GM23338 (cell line): ENCODE measurements at regions not wholly inside any gene's neighbourhood (a gene's known extent, or its start where the extent isn't known, plus 50 kb on each side); places are given as distances from the start of the nearest gene placed in this dataset.

Experiments used
- ATAC-seq: fragments of 200-7000 bp; cut with Tn5 transposase; 3 replicates; pipeline ENCODE4 v1.9.1; 2020
- DNase-seq: peaks from one replicate; pipeline ENCODE4 v3.0.0-alpha.2; 2015; ENCODE audit warnings: low spot score
- H2AFZ ChIP-seq: fragments of 200-600 bp; sonication (generic); 2 replicates; pipeline ENCODE4 v1.8.0; 2016; ENCODE audit warnings: antibody characterized with exemption, mild to moderate bottlenecking, moderate library complexity
- H3F3A ChIP-seq: fragments of 200-600 bp; sonication (generic); replicated peaks from 2 replicates; pipeline ENCODE4 v1.8.0; 2017; ENCODE audit warnings: antibody characterized with exemption, mixed run types, low read depth
- H3K27ac ChIP-seq: fragments of 200-600 bp; sonication (generic); 2 replicates; pipeline ENCODE4 v1.6.1; 2016; ENCODE audit warnings: low read depth
- H3K27me3 ChIP-seq: fragments of 200-600 bp; sonication (generic); 2 replicates; pipeline ENCODE4 v1.8.0; 2016; ENCODE audit warnings: mild to moderate bottlenecking, mixed run types, moderate library complexity; ENCODE audit not compliant: insufficient read depth
- H3K36me3 ChIP-seq: fragments of 200-600 bp; sonication (generic); 2 replicates; pipeline ENCODE4 v1.8.0; 2016; ENCODE audit warnings: mild to moderate bottlenecking; ENCODE audit not compliant: insufficient read depth
- H3K4me1 ChIP-seq: fragments of 200-600 bp; sonication (generic); 2 replicates; pipeline ENCODE4 v1.8.0; 2016; ENCODE audit warnings: mild to moderate bottlenecking, moderate library complexity; ENCODE audit not compliant: insufficient read depth
- H3K4me2 ChIP-seq: fragments of 200-600 bp; sonication (generic); 2 replicates; pipeline ENCODE4 v1.7.1; 2017; ENCODE audit warnings: mixed run types
- H3K4me3 ChIP-seq: fragments of 200-600 bp; sonication (generic); 2 replicates; pipeline ENCODE4 v1.6.1; 2016; ENCODE audit warnings: mixed run types
- H3K79me2 ChIP-seq: fragments of 200-600 bp; sonication (generic); replicated peaks from 2 replicates; pipeline ENCODE4 v1.8.0; 2017; ENCODE audit warnings: mild to moderate bottlenecking; ENCODE audit not compliant: insufficient read depth
- H3K9me2 ChIP-seq: fragments of 200-600 bp; sonication (generic); 2 replicates; pipeline ENCODE4 v1.8.0; 2017; ENCODE audit not compliant: insufficient read depth
- H4K20me1 ChIP-seq: fragments of 200-600 bp; sonication (generic); replicated peaks from 2 replicates; pipeline ENCODE4 v1.8.0; 2017; ENCODE audit warnings: mild to moderate bottlenecking; ENCODE audit not compliant: insufficient read depth
- H3K27ac Mint-ChIP-seq: 2 replicates; pipeline ENCODE4 v1.8.0; 2020; ENCODE audit warnings: inconsistent platforms, mild to moderate bottlenecking, moderate library complexity, mixed read lengths
- H3K27me3 Mint-ChIP-seq: 3 replicates; pipeline ENCODE4 v1.8.0; 2022; ENCODE audit warnings: low read depth, mild to moderate bottlenecking, moderate library complexity, mixed read lengths, inconsistent platforms; ENCODE audit not compliant: insufficient read depth, poor library complexity
- H3K36me3 Mint-ChIP-seq: 3 replicates; pipeline ENCODE4 v1.8.0; 2021; ENCODE audit warnings: low read depth, mild to moderate bottlenecking, inconsistent platforms, moderate library complexity, mixed read lengths
- H3K4me1 Mint-ChIP-seq: 3 replicates; pipeline ENCODE4 v1.8.0; 2020; ENCODE audit warnings: mild to moderate bottlenecking, inconsistent platforms, mixed read lengths
- H3K4me3 Mint-ChIP-seq: 3 replicates; pipeline ENCODE4 v1.8.0; 2021; ENCODE audit warnings: moderate library complexity, mild to moderate bottlenecking, inconsistent platforms, mixed read lengths
- H3K9me3 Mint-ChIP-seq: 3 replicates; pipeline ENCODE4 v1.8.0; 2020; ENCODE audit warnings: moderate library complexity, mild to moderate bottlenecking, inconsistent platforms, mixed read lengths
- CREB1 ChIP-seq: fragments of 250-450 bp; sonication (Bioruptor Pico); IDR thresholded peaks from 2 replicates; pipeline ENCODE4 v1.5.0; 2020; ENCODE audit warnings: low read depth, mild to moderate bottlenecking, moderate library complexity
- EZH2 ChIP-seq: fragments of 200-600 bp; sonication (generic); IDR thresholded peaks from one replicate; pipeline ENCODE4 v1.8.0; 2017; ENCODE audit warnings: antibody characterized with exemption, mild to moderate bottlenecking, low read depth; ENCODE audit not compliant: unreplicated experiment
- EZH2phosphoT487 ChIP-seq: fragments of 200-600 bp; sonication (generic); IDR thresholded peaks from one replicate; pipeline ENCODE4 v1.8.1; 2018; ENCODE audit warnings: antibody characterized with exemption; ENCODE audit not compliant: unreplicated experiment
- JUNB ChIP-seq: IDR thresholded peaks from one replicate; pipeline ENCODE4 v1.6.1; 2016; ENCODE audit warnings: antibody characterized with exemption; ENCODE audit not compliant: unreplicated experiment
- NANOG ChIP-seq: IDR thresholded peaks from 2 replicates; pipeline ENCODE4 v1.6.1; 2016; ENCODE audit warnings: antibody characterized with exemption, borderline replicate concordance
- POLR2AphosphoS5 ChIP-seq: IDR thresholded peaks from 2 replicates; pipeline ENCODE4 v1.6.1; 2016; ENCODE audit warnings: antibody characterized with exemption, low read depth
- REST ChIP-seq: IDR thresholded peaks from one replicate; pipeline ENCODE4 v1.6.1; 2018; ENCODE audit warnings: antibody characterized with exemption; ENCODE audit not compliant: unreplicated experiment
- STAT1 ChIP-seq: IDR thresholded peaks from one replicate; pipeline ENCODE4 v1.6.1; 2016; ENCODE audit warnings: antibody characterized with exemption; ENCODE audit not compliant: unreplicated experiment
- ZNF114 ChIP-seq: fragments of 250-450 bp; sonication (Bioruptor Pico); IDR thresholded peaks from 2 replicates; pipeline ENCODE4 v1.5.0; 2020; ENCODE audit warnings: mild to moderate bottlenecking, moderate library complexity
- ZNF331 ChIP-seq: fragments of 250-450 bp; sonication (Bioruptor Pico); IDR thresholded peaks from 2 replicates; pipeline ENCODE4 v1.5.0; 2020; ENCODE audit warnings: low read depth, mild to moderate bottlenecking, moderate library complexity
- ZNF462 ChIP-seq: fragments of 250-450 bp; sonication (Bioruptor Pico); IDR thresholded peaks from 2 replicates; pipeline ENCODE4 v1.5.0; 2020; ENCODE audit warnings: mild to moderate bottlenecking, moderate library complexity
- TF ChIP-seq, protein P1 (sequence below), 2 experiments: fragments of 200-600 bp in 1 of 2; sonication (generic) in 1 of 2; conservative IDR thresholded peaks; 2 replicates each; pipeline versions ENCODE4 v1.5.1 to v1.6.1; 2016 to 2017; ENCODE audit warnings: antibody characterized with exemption in 2 of 2, low read depth in 2 of 2, mild to moderate bottlenecking in 2 of 2, moderate library complexity in 1 of 2
- TF ChIP-seq, protein P2 (sequence below): IDR thresholded peaks from 2 replicates; pipeline ENCODE4 v1.6.1; 2016; ENCODE audit warnings: antibody characterized with exemption

- Histone ChIP-seq H3F3A (no peaks in the 10 kb centered on the region), H3K9me2 (peaks cover 4% of the 10 kb centered on the region; the same call in 1 of the 2 replicates), H2AFZ (no peak overlapping the region), H4K20me1 (no peaks in the 10 kb centered on the region), H3K27me3 (no peaks in the 10 kb centered on the region), H3K79me2 (no peaks in the 10 kb centered on the region), H3K4me1 (no peaks in the 10 kb centered on the region), H3K27ac (no peak overlapping the region), H3K36me3 (no peaks in the 10 kb centered on the region), H3K4me3 (no peak overlapping the region), H3K4me2 (no peak overlapping the region)
- ATAC-seq (no peak), DNase-seq (no peak)
- no peak overlapping the region for H3K27ac Mint-ChIP-seq
- H3K4me3 Mint-ChIP-seq: no peak overlapping the region
- H3K9me3 Mint-ChIP-seq: peaks cover 23% of the 10 kb centered on the region; the same call in 1 of the 3 replicates
- no peaks in the 10 kb centered on the region for H3K4me1 Mint-ChIP-seq
- no peaks in the 10 kb centered on the region for H3K36me3 Mint-ChIP-seq
- TF ChIP-seq REST (no peak), POLR2AphosphoS5 (no peak), ZNF331 (CRISPR knock-in tag) (no peak), STAT1 (no peak), EZH2phosphoT487 (no peak), ZNF114 (CRISPR knock-in tag) (no peak), EZH2 (no peak), ZNF462 (CRISPR knock-in tag) (no peak), CREB1 (CRISPR knock-in tag) (no peak), JUNB (no peak), NANOG (no peak)
- TF ChIP-seq, protein P1, sequence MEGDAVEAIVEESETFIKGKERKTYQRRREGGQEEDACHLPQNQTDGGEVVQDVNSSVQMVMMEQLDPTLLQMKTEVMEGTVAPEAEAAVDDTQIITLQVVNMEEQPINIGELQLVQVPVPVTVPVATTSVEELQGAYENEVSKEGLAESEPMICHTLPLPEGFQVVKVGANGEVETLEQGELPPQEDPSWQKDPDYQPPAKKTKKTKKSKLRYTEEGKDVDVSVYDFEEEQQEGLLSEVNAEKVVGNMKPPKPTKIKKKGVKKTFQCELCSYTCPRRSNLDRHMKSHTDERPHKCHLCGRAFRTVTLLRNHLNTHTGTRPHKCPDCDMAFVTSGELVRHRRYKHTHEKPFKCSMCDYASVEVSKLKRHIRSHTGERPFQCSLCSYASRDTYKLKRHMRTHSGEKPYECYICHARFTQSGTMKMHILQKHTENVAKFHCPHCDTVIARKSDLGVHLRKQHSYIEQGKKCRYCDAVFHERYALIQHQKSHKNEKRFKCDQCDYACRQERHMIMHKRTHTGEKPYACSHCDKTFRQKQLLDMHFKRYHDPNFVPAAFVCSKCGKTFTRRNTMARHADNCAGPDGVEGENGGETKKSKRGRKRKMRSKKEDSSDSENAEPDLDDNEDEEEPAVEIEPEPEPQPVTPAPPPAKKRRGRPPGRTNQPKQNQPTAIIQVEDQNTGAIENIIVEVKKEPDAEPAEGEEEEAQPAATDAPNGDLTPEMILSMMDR (conservative IDR thresholded peaks at IDR 0.05; ENCODE audit: low read depth in 2 of 2): no peak
- TF ChIP-seq, protein P2, sequence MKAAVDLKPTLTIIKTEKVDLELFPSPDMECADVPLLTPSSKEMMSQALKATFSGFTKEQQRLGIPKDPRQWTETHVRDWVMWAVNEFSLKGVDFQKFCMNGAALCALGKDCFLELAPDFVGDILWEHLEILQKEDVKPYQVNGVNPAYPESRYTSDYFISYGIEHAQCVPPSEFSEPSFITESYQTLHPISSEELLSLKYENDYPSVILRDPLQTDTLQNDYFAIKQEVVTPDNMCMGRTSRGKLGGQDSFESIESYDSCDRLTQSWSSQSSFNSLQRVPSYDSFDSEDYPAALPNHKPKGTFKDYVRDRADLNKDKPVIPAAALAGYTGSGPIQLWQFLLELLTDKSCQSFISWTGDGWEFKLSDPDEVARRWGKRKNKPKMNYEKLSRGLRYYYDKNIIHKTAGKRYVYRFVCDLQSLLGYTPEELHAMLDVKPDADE: no peak
- H3K27me3 Mint-ChIP-seq: no peaks in the 10 kb centered on the region
These were observed 160.2 kb upstream of the LARGE1 start for GRCh38 chr22:34080433-34080832.
